Myocyte (in vitro differentiated cells): ENCODE measurements at regions not wholly inside any gene's neighbourhood (a gene's known extent, or its start where the extent isn't known, plus 50 kb on each side); places are given as distances from the start of the nearest gene placed in this dataset.

Experiments used
- DNase-seq: peaks from one replicate; pipeline ENCODE4 v3.0.0-alpha.2; 2012; ENCODE audit warnings: low read depth

DNA sequence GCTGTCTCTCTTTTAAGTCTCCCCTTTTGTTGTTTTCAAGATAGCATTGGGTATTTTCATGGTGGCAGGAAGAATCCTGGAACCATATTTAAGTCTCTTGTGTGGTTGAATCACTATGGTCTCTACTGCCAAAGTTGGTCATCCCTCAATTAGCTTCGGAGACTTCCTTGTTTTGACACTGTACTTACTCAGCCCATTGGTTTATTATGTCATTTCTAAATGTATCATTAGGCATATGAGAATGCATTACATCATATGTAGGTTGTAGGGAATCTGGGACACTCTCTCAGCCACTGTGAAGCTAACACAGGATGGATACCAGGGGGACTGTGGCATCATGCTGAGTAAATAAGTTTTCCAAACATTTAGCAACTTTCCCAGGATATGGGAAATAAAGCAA lies 211.8 kb downstream of the DTHD1 start:
- no peak for DNase-seq

DNA sequence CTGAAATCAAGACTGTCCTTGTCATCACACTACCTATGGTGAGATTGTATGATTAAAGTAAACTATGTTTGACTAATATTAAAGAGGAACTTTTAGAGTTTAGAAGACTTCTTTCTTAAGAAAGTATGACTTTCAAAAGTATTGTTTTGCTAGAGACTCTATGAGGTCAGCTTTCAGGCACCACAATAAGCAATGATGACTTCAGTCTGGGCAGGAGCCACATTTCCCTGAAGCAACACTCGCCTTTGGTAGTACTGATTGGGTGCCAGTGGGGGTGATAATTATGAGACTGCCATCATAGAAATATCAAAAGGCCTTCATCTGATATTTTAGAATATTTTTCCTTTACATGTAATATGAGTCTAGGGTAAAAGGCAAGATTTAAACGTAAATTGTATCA lies 212.6 kb downstream of the DTHD1 start:
- DNase-seq: no peak

DNA sequence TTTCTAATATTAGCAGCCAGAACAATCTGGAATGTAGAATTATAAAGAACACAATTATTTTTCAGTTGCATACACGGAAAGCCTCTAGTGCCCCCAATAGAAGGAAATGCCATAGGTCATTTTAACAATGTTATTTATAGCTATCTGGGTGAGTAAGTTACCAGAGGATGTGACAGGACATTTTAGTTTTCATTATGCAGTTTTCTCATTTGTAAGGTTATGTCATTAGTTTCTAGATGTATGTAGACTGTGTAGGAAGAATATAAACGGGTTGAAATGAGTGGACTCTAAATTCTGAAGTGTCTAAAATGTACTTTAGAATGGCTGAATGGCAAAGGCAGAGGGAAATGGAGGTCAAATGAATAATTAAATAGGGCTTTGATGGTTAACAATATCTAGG lies 213.3 kb downstream of the DTHD1 start:
- DNase-seq: no peak

DNA sequence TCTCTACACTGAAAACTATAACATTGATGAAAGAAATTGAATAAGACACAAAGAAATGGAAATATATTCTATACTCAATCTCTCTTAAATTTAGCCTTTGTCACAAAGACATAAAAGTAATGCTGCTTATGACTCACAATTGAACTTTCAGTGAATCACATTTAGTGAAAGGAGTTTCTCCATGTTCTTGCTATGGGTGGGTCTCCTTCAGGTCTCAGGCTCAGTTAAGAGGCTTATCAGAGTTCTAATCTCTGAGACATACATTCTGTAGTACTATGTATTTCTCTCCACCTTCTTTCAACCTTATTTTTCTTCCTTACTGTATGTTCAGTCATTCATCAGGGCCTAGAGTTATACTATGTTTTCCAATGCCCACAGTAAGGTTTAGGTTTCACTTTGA lies 220.9 kb downstream of the DTHD1 start:
- DNase-seq: no peak

DNA sequence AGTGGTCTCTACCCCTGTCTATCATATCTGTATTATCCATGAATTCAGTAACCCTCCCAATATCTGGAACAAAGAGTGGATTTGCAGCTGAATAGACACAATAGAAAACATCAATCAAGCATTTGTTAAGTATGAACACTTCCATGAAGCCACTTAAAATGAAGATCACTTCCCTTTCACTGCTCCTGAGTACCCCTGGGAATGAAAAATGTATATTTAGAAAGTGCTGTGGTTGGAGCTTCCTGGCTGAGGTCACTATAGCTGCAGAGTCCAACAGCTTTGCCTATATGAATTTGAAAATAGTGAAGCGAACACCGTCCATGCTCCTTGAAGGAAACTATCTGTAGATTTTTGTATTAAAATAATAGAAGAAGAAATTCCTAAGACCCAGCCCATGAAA lies 227.0 kb downstream of the DTHD1 start:
- no peak for DNase-seq

DNA sequence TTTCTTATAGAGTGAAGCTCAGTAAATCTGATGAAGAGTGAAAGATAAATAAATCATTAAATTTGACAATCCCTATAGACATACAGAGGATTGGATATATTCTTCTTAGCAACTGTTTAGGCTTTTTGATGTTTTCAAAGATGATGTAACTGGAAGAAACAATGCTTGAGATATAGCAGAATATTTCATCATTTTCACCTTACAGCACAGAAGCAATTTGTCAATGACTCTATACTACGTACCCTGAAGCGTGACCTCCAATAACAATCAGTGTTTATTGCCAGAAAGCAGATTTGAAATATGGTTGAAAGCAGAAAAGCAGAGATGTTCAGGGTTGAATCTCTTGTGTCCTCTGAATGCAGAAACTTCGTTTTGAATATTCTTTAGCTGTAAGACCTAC lies 228.4 kb downstream of the DTHD1 start:
- no peak for DNase-seq

DNA sequence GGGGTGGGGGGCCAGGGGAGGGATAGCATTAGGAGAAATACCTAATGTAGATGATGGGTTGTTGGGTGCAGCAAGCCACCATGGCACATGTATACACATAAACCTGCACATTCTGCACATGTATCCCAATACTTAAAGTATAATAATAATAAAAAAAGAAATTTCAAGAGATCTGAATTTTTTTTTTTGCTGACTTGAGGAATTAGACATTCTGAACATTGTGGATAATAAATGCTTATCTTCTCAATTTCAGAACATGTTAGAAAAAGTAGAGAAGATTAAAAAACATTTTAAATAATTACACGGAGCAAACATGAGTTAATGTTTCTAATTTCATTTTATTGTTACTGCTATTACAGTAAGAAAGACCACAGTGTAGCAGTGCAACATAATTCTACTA lies 230.4 kb downstream of the DTHD1 start:
- DNase-seq: no peak

DNA sequence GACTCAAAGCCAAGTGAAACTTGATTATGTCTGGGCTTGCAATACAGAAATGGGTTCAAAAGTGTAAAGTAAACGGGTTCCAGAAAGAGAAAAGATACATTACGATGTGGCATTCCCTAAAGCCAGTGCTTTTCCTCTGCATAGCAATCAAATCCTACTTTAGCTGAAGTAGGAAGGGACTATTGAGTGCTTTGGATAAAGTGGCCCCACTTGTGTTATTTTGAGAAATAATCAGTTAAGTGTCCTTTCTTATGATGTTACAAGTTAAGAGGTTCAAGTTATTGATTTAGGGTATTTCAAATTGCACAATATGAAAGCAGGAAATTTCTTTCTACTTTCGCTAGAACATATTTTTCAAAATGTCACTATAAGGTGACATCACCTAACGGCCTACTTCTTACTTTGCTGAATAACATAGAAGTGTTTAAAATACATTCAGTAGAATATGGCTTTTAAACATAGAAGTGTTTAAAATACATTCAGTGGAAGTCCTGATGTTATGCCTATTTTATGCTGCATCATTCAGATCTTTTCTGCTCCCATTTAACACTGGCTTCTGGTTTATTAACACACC lies 235.2 kb downstream of the DTHD1 start:
- no peak for DNase-seq

DNA sequence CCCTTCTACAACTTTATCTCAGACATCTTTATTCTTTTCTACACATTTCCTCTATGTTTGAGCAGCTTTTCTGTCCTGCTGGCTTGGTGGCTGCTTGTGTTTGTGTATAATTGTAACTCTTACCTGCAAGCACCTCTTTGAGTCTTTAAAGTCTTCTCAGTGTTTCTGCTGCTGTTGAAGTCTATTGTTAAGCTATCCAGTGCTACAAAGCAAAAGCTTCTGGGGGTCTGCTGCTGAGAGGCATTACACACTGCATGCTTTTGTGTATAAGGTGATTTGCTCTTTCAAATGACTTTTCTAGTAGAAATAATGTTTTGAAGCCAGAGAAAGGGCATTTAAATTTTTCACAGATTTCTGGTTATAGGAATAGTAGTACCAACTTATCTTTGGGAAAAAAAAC lies 241.8 kb downstream of the DTHD1 start:
- no peak for DNase-seq

DNA sequence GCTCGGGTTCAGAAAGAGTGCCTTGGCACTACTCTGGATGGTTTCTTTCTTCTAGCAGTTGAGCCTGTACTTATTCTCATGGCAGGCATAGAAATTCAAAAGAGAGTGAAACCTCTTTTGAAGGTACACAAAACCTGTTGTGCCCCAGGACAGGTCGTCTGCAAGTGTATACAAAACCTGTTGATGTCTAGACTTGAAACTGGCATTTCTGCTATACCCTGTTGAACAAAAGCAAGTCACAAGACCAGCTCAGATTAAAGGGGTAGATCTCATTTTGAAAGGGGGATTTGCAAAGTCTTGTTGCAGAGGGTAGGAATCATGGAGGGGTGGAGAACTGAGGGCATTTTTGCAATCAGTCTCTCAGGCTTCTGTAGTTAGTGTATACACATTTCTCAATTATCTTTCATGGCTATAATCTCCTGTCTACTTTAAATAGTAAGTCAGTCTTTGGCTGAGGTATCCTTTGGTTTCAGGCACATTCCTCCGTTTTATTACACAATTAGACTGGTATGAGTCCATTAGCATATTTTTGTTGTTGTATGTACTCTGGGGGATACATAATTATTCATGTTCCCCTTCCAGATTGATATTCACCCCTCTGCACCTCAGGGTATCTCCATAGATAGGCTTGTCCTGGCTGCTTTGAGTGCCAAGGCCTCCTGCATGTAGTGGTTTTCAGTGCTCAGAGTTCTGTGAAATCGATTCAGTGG lies 251.4 kb downstream of the DTHD1 start:
- DNase-seq: no peak

DNA sequence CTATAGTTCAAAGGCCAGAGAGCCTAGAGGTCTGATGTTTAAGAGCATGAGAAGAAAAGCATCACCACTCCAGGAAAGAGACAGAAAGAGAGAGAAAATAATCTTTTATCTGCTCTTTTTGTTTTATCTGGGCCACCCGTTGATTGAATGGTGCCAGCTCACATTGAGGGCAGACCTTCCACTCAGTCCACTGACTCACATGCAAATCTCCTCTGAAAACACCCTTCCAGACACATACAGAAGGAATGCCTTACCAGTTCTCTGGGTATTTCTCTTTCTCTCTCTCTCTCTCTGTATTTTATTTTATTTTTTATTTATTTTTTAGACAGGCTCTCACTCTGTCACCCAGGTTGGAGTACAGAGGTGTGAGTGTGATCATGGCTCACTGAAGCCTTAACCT lies 252.5 kb downstream of the DTHD1 start:
- no peak for DNase-seq

DNA sequence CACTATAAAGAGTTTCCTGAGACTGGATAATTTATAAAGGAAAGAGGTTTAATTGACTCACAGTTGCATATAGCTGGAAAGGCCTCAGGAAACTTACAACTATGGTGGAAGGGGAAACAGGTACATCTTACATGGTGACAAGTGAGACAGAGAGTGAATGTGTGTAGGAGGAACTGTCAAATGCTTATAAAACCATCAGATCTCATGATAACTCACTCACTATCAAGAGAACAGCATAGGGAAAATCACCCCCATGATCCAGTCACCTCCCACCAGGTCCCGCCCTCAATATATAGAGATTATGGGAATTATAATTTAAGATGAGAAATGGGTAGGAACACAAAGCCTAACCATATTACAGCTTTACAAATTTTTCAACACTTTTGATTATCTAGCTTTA lies 266.0 kb downstream of the DTHD1 start:
- DNase-seq: no peak

DNA sequence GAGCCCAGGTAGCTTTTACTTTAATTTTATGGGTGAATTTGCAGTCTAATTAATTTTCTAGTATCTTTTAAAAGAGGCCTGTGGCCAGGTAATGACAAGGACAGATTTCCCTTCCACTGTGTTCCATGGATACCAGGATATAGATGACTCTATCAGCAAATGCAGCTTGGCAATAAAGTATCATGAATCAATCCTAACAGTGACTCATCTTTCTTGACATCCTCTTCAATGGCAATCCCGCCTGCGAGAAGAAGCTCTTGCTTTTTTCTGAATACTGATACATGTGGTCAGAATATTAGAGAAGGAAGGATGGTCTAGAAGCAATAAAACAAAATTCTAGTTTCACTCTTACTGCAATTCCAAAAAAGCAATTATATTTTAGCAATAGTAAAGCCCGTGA lies 267.8 kb downstream of the DTHD1 start:
- no peak for DNase-seq

DNA sequence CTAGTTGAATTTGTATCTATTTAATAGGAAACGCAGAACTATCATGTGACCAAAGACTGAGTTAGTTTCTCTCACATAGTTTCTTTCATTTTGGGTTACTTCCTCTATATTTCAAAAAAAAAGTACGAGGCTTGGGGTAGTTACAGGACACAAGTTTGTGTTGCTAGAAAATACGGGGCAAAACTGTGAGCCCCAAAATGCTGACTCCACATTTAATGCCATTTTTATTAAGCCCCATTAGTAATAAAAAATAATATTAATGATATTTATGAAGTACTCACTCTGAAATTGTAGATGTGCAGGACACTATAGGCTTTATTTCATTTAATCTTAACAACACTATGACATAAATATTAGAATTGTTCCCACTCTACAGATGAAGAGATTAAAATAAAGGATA lies 268.6 kb downstream of the DTHD1 start:
- no peak for DNase-seq

DNA sequence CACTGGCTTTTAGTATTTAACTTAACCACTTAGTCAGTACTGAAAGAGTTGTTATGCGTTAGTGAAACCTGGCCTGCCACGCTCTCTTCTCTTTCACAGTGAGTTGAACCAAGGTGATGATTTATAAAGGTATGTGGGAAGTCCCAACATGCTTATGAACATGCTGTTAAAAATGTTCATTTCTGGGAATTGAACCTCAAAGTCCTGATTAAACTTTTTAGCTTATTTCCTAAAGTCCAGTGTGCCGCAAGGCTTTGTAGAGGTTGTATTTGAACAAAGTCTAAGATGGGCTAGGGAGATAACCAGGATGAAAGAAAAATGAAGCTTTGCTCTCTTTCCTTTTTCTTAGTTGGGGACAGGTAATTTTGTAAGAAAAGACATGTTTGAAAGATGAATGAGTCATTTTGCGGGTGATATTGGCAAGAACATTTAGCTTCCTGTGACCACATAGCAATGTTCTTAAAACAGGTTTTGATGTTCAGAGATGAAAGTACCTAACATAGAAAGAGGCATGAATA lies 270.3 kb downstream of the DTHD1 start:
- no peak for DNase-seq

DNA sequence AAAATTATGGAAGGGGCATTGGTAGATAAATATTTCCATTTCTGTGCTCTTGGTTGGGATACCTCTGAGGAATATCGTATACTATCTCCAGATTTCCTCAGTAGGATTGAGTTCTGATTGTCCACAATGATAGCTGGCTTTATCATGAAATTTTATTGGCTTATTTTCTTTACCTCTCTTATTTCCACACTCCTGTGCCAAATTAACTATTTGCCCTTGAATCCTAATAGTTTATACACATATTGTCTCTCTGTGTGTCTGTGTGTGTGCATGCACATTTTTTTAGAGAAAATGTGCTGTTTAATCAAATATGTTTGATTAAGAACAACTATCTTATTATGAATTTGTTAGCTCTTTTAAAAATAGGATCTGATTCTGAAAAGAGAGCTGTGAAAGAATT lies 271.6 kb downstream of the DTHD1 start:
- DNase-seq: no peak

DNA sequence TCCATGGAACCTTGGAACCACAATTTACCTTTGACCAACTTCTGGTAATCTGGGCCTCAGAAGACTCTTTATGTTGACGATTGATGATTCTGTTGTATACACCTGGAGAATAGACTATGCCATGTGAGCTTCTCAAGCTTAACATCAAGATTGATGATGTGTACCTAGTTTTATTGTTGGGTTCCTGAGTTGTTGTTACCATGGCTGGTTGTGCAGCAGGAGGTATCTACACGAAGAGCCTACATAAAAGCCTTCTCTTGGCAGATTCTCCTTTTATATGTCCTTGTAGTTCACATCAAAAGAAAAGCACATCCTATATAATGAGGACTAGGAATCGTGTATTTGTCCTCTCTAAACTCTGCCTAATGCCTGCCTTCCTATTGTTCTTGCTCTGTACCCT lies 272.0 kb downstream of the DTHD1 start:
- DNase-seq: no peak

DNA sequence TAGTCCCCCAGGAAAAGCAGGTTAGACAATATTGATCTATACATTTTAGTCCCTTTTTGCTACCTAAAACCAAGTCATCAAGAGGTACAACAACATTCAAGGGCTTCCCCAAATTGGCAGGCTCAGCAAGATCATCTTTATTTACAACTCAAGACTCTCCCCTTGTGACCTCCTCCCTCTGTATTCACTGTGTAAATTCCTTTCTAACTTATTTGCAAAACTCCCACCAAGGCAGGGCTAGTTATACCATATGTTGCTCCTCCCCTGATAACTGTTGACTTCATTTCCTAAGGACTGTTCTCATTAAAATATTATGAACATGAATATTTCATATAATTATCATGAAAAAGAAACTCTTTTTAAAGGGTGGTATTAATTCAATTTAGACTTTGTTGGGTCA lies 275.6 kb downstream of the DTHD1 start:
- DNase-seq: no peak

DNA sequence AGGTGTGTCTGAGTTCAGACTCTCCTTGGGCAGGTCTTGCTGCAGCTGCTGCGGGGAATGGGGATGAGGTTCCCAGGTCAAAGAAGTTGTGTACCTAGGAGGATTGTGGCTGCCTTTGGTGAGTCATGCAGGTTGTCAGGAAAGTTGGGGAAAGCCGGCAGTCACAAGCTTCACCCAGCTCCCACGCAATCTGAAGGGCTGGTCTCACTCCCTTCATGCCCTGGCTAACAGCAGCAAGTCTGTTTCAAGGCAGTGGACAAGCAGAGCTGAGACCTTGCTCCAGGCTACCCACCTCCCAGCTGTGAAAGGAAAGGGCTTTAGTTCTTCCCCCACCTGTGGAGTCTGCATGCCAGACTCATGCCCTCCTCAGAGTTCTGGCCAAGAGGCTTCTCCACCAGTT lies 287.2 kb downstream of the DTHD1 start:
- no peak for DNase-seq

DNA sequence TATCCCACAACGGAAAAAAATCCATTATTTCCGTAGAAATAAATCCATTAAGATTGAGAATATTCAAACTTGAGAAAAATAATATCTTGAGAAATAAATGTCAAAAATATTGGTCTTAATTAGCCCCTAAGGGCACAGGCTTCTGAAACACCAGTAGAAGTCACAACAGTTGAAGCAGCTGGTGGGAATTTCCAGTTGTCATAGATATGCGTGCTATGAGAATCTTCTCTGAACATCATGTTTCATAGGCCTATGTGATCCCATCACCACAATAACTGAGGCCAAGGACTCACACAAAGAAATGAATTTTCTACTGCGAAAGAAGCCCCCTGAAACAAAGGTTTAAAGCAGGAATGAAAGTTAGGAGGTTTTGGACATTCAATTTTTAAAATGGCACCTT lies 292.0 kb downstream of the DTHD1 start:
- no peak for DNase-seq

DNA sequence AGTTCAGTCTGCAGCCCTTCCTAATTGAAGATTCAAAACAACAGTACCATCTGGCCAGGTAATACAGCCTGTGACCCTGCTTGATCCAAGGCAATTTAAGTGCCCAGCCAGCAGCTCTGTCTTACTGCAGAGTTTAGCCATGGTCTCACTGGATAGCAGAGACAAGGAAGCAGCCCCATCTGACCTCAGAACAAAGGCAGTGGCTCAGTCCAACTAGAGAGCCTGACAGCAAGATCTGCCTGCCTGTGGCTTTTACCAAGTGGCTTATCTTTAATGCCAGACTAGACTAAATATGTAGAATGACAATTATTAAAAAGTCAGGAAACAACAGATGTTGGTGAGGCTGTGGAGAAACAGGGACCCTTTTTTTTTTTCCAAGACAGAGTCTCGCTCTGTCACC lies 293.4 kb downstream of the DTHD1 start:
- DNase-seq: no peak

DNA sequence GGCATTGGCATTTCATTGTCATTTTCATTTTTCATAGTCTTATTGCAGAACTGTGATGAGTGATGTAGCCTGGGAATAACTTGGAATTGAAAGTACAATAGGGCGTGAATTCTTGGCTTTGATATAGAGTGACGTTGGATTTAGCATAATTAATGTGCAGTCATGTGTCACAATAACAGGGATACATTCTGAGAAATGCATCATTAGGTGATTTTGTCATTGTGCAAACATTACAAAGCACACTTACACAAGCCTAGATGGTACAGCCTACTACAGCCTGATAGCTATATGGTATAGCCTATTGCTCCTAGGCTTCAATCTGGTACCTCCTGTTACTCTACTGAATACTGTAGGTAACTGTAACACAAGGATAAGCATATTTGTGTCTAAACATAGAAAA lies 300.8 kb downstream of the DTHD1 start:
- no peak for DNase-seq

DNA sequence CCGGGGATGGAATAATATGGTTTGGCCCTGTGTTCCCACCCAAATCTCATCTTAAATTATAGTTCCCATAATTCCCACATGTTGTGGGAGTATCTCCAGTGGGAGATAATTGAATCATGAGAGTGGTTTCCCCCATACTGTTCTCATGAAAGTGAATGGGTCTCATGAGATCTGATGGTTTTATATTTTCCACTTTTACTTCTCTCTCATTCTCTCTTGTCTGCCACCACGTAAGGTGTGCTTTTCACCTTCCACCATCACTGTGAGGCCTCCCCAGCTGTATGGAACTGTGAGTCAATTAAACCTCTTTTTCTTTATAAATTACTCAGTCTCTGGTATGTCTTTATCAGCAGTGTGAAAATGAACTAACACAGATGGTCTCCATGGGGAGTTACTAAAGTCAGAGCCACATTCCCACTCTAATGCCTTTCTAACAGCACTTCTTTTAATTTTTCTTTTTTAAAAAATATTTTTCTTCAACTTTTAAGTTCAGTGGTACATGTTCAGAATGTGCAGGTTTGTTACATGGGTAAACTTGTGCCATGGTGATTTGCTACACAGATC lies 306.6 kb downstream of the DTHD1 start:
- DNase-seq: no peak
